Liver (tissue), 7 donors: ENCODE measurements at regions not wholly inside any gene's neighbourhood (a gene's known extent, or its start where the extent isn't known, plus 50 kb on each side); places are given as distances from the start of the nearest gene placed in this dataset.

Experiments
- DNase-seq: peaks from one replicate; pipeline ENCODE4 v3.0.0-alpha.2; 2017; ENCODE audit warnings: low spot score
- H3K27ac ChIP-seq, 2 donors: one replicate each; pipeline ENCODE4 v1.7.0; 2013; ENCODE audit warnings: inconsistent platforms in 2 of 2, low read length in 2 of 2, control low read depth in 1 of 2, low read depth in 1 of 2, mild to moderate bottlenecking in 1 of 2
- H3K27me3 ChIP-seq, 4 donors: one replicate each; pipeline versions ENCODE4 v1.6.1 to v1.7.0; 2013; ENCODE audit warnings: low read length in 3 of 4, inconsistent platforms in 1 of 4, mild to moderate bottlenecking in 1 of 4, moderate library complexity in 1 of 4; ENCODE audit not compliant: control insufficient read depth in 4 of 4, insufficient read depth in 4 of 4
- H3K36me3 ChIP-seq, 4 donors: one replicate each; pipeline versions ENCODE4 v1.6.1 to v1.7.0; 2013; ENCODE audit warnings: low read length in 3 of 4, mild to moderate bottlenecking in 3 of 4, low read depth in 1 of 4, moderate library complexity in 1 of 4; ENCODE audit not compliant: control insufficient read depth in 4 of 4, insufficient read depth in 3 of 4
- H3K4me1 ChIP-seq, 4 donors: one replicate each; pipeline versions ENCODE4 v1.6.1 to v1.7.0; 2013; ENCODE audit warnings: low read length in 3 of 4, mild to moderate bottlenecking in 3 of 4, moderate library complexity in 1 of 4; ENCODE audit not compliant: control insufficient read depth in 4 of 4, insufficient read depth in 4 of 4
- H3K4me3 ChIP-seq, 3 donors: one replicate each; pipeline versions ENCODE4 v1.6.1 to v1.7.0; 2013; ENCODE audit warnings: low read length in 3 of 3, control low read depth in 1 of 3, low read depth in 1 of 3, mild to moderate bottlenecking in 1 of 3
- H3K9ac ChIP-seq, 2 donors: one replicate each; pipeline ENCODE4 v1.7.0; 2013; ENCODE audit warnings: low read length in 2 of 2, mild to moderate bottlenecking in 2 of 2, moderate library complexity in 2 of 2, control low read depth in 1 of 2, low read depth in 1 of 2
- H3K9me3 ChIP-seq, 4 donors: one replicate each; pipeline versions ENCODE4 v1.6.1 to v1.7.0; 2013; ENCODE audit warnings: low read length in 3 of 4; ENCODE audit not compliant: control insufficient read depth in 4 of 4
- EGR1 ChIP-seq, 2 donors: IDR thresholded peaks; 2 replicates each; pipeline ENCODE4 v1.6.1; 2016 to 2018; ENCODE audit warnings: antibody characterized with exemption in 2 of 2, low read depth in 2 of 2
- FOXA1 ChIP-seq: IDR thresholded peaks from 2 replicates; pipeline ENCODE4 v1.6.1; 2016; ENCODE audit warnings: antibody characterized with exemption
- GABPA ChIP-seq, 2 donors: IDR thresholded peaks in 1 of 2; conservative IDR thresholded peaks in 1 of 2; 2 replicates each; pipeline ENCODE4 v1.6.1; 2016; ENCODE audit warnings: antibody characterized with exemption in 2 of 2, mild to moderate bottlenecking in 1 of 2, moderate library complexity in 1 of 2
- HNF4A ChIP-seq, 2 donors: conservative IDR thresholded peaks; 2 replicates each; pipeline ENCODE4 v1.6.1; 2016; ENCODE audit warnings: antibody characterized with exemption in 2 of 2, mild to moderate bottlenecking in 2 of 2
- HNF4G ChIP-seq: IDR thresholded peaks from 2 replicates; pipeline ENCODE4 v1.6.1; 2016; ENCODE audit warnings: antibody characterized with exemption
- NR2F2 ChIP-seq: IDR thresholded peaks from 2 replicates; pipeline ENCODE4 v1.6.1; 2016; ENCODE audit warnings: antibody characterized with exemption
- RAD21 ChIP-seq, 2 donors: IDR thresholded peaks; 2 replicates each; pipeline ENCODE4 v1.6.1; 2016; ENCODE audit warnings: antibody characterized with exemption in 2 of 2, mild to moderate bottlenecking in 2 of 2
- RXRA ChIP-seq, 2 donors: IDR thresholded peaks; 2 replicates each; pipeline ENCODE4 v1.6.1; 2017 to 2018; ENCODE audit warnings: antibody characterized with exemption in 2 of 2, mild to moderate bottlenecking in 1 of 2
- SP1 ChIP-seq: IDR thresholded peaks from 2 replicates; pipeline ENCODE4 v1.6.1; 2018; ENCODE audit warnings: antibody characterized with exemption, mild to moderate bottlenecking
- TAF1 ChIP-seq: conservative IDR thresholded peaks from 2 replicates; pipeline ENCODE4 v1.6.1; 2016; ENCODE audit warnings: antibody characterized with exemption, mild to moderate bottlenecking
- YY1 ChIP-seq: IDR thresholded peaks from 2 replicates; pipeline ENCODE4 v1.6.1; 2016; ENCODE audit warnings: antibody characterized with exemption, mild to moderate bottlenecking
- WGBS: extraction: QIAGEN DNeasy Blood & Tissue Kit; methylation state at CpG from one replicate; pipeline ENCODE4 v1.1.7; 2013; 5-methylcytosine and 5-hydroxymethylcytosine counted together
- TF ChIP-seq, protein P1 (sequence below): IDR thresholded peaks from 2 replicates; pipeline ENCODE4 v1.6.1; 2016; ENCODE audit warnings: antibody characterized with exemption
- TF ChIP-seq, protein P2 (sequence below): IDR thresholded peaks from 2 replicates; pipeline ENCODE4 v1.6.1; 2016; ENCODE audit warnings: antibody characterized with exemption
- TF ChIP-seq, protein P3 (sequence below): IDR thresholded peaks from 2 replicates; pipeline ENCODE4 v1.6.1; 2016; ENCODE audit warnings: antibody characterized with exemption, mild to moderate bottlenecking
- donor health status: healthy.
- donor health status: healthy.
- donor health status: healthy.
- donor health status: healthy.

DNA sequence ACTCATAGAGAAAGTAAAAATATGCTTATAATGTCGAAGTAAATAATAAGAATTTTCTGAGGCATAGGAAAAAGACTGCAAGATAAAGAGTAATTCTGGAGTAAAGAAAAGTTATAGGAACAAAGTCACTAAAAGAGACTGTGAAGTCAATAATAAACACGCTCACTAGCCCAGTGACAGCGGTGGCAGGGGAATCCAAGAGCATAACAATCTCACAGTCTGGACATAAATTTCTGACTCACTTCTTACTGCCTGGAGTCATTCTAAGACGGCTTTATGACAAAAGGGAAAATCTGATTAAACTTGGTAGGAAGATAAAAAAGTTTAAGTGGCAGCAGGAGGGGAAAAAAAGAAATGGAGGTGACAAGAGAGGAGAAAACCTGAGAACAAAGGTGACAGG, 56.4 kb upstream of the GRIP1 start (continued):
- TF ChIP-seq YY1 = no peak

DNA sequence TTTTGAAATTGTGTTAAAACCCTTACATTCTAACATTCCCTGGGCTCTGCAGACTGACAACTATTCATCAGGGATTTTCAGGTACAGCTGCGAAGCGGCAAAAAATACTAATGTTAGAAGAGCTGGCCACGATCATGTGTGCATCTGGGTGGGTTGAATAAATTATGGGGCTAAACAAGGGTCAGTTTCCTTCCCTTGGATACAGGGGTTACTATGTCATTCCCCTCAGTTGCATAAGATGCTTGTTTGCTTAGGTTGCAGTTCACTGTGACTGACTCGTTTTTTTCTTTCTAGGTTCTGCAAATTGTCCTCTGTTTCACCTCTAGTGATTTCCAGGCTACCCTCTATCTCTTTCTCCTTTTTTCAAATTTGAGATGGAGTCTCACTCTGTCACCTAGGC, 58.1 kb upstream of the GRIP1 start:
- H3K27ac ChIP-seq = no peak overlapping the region
- TF ChIP-seq HNF4G (no peak), FOXA1 (no peak), RAD21 (IDR thresholded peaks at IDR 0.05) (no peak), TAF1 (no peak), EGR1 (IDR thresholded peaks at IDR 0.05; ENCODE audit: low read depth in 2 of 2) (no peak), SP1 (no peak), NR2F2 (no peak), HNF4A (conservative IDR thresholded peaks at IDR 0.05) (no peak)
- TF ChIP-seq, protein P1, sequence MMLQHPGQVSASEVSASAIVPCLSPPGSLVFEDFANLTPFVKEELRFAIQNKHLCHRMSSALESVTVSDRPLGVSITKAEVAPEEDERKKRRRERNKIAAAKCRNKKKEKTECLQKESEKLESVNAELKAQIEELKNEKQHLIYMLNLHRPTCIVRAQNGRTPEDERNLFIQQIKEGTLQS = no peak
- TF ChIP-seq, protein P2, sequence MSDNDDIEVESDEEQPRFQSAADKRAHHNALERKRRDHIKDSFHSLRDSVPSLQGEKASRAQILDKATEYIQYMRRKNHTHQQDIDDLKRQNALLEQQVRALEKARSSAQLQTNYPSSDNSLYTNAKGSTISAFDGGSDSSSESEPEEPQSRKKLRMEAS = no peak
- TF ChIP-seq, protein P3, sequence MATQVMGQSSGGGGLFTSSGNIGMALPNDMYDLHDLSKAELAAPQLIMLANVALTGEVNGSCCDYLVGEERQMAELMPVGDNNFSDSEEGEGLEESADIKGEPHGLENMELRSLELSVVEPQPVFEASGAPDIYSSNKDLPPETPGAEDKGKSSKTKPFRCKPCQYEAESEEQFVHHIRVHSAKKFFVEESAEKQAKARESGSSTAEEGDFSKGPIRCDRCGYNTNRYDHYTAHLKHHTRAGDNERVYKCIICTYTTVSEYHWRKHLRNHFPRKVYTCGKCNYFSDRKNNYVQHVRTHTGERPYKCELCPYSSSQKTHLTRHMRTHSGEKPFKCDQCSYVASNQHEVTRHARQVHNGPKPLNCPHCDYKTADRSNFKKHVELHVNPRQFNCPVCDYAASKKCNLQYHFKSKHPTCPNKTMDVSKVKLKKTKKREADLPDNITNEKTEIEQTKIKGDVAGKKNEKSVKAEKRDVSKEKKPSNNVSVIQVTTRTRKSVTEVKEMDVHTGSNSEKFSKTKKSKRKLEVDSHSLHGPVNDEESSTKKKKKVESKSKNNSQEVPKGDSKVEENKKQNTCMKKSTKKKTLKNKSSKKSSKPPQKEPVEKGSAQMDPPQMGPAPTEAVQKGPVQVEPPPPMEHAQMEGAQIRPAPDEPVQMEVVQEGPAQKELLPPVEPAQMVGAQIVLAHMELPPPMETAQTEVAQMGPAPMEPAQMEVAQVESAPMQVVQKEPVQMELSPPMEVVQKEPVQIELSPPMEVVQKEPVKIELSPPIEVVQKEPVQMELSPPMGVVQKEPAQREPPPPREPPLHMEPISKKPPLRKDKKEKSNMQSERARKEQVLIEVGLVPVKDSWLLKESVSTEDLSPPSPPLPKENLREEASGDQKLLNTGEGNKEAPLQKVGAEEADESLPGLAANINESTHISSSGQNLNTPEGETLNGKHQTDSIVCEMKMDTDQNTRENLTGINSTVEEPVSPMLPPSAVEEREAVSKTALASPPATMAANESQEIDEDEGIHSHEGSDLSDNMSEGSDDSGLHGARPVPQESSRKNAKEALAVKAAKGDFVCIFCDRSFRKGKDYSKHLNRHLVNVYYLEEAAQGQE = no peak
- H3K9me3 ChIP-seq = no peaks in the 10 kb centered on the region
- H3K36me3 ChIP-seq = no peaks in the 10 kb centered on the region
- DNase-seq = no peak
- no peaks in the 10 kb centered on the region for H3K4me1 ChIP-seq
- WGBS = 50% methylated on average over 4 of the region's 4 CpGs
- H3K4me3 ChIP-seq = no peak overlapping the region
- H3K9ac ChIP-seq = no peak overlapping the region
- H3K27me3 ChIP-seq = peaks cover 0 to 8% (median 0%) of the 10 kb centered on the region in 4 donors

DNA sequence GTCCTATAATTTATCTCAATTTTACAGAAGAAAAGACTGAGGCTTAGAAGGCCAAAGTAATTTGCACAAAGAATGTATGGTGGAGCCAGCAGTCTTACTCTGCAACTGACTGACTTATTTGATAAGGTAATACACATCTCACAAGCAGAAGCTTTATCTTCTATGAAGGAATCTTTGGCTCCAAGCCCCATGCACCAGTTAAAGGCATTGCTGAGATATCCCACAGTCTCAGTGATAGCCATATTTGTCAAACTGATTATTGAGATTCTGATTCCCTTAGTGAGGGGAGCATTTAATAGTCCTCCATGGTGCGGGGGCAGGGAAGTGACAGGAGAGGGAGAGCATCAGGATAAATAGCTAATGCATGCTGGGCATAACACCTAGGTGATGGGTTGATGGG, 60.4 kb upstream of the GRIP1 start:
- Histone ChIP-seq H3K9ac (no peak overlapping the region), H3K27me3 (peaks cover 0 to 5% (median 0%) of the 10 kb centered on the region in 4 donors), H3K4me3 (no peak overlapping the region), H3K4me1 (no peaks in the 10 kb centered on the region), H3K36me3 (no peaks in the 10 kb centered on the region), H3K9me3 (no peaks in the 10 kb centered on the region), H3K27ac (no peak overlapping the region)
- DNase-seq = no peak
- TF ChIP-seq NR2F2 (no peak), GABPA (IDR thresholded peaks at IDR 0.05 in 1 of 2, conservative IDR thresholded peaks at IDR 0.05 in 1 of 2) (no peak), YY1 (no peak), RAD21 (IDR thresholded peaks at IDR 0.05) (no peak), RXRA (IDR thresholded peaks at IDR 0.05) (no peak)
- TF ChIP-seq, protein P2 = no peak
- TF ChIP-seq, protein P1 = no peak
- WGBS = 70% methylated on average over 1 of the region's 1 CpG
